ENCODE measurements at regions not wholly inside any gene's neighbourhood (a gene's known extent, or its start where the extent isn't known, plus 50 kb on each side); places are given as distances from the start of the nearest gene placed in this dataset.

DNA sequence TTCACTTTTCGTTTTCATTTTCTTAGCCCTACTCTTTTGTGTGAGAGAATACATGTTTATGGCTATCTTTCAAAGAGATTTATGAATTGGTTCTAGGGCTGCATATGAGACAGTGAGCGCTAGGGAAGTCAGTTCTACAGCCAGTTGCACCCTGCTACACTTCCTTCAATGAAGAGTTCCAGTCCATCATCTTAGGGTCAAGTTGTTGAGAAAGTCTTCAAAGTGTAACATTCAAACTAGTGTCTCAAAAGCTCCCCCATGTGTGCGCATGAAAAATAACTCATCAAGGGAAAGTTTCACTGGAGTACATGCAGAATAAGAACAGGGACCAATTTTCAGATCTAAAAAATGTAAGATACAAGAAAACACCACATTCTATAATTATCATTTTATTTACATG is 317.2 kb downstream of the DEPDC1B start:
- TF ChIP-seq JUN (IDR thresholded peaks at IDR 0.05; ENCODE audit: borderline replicate concordance, insufficient read depth, insufficient read length, low read depth), result no peak
- TF ChIP-seq, protein P1, sequence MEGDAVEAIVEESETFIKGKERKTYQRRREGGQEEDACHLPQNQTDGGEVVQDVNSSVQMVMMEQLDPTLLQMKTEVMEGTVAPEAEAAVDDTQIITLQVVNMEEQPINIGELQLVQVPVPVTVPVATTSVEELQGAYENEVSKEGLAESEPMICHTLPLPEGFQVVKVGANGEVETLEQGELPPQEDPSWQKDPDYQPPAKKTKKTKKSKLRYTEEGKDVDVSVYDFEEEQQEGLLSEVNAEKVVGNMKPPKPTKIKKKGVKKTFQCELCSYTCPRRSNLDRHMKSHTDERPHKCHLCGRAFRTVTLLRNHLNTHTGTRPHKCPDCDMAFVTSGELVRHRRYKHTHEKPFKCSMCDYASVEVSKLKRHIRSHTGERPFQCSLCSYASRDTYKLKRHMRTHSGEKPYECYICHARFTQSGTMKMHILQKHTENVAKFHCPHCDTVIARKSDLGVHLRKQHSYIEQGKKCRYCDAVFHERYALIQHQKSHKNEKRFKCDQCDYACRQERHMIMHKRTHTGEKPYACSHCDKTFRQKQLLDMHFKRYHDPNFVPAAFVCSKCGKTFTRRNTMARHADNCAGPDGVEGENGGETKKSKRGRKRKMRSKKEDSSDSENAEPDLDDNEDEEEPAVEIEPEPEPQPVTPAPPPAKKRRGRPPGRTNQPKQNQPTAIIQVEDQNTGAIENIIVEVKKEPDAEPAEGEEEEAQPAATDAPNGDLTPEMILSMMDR (IDR thresholded peaks at IDR 0.05; ENCODE audit: extremely low read depth in 1 of 2, insufficient read depth in 1 of 2, low read depth in 1 of 2, low read length in 2 of 2), result no peak
- TF ChIP-seq EZH2 (IDR thresholded peaks at IDR 0.05; ENCODE audit: borderline replicate concordance, low read depth, low read length, severe bottlenecking), result no peak
- TF ChIP-seq POLR2AphosphoS5 (IDR thresholded peaks at IDR 0.05; ENCODE audit: insufficient read depth, low read depth, low read length), result no peak
- no peak for TF ChIP-seq POLR2A (IDR thresholded peaks at IDR 0.05; ENCODE audit: low read depth, low read length)
- TF ChIP-seq, protein P2, sequence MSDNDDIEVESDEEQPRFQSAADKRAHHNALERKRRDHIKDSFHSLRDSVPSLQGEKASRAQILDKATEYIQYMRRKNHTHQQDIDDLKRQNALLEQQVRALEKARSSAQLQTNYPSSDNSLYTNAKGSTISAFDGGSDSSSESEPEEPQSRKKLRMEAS (IDR thresholded peaks at IDR 0.05; ENCODE audit: insufficient read depth, insufficient read length), result no peak

Data from endothelial cell of umbilical vein (primary cell).